ENCODE measurements at regions not wholly inside any gene's neighbourhood (a gene's known extent, or its start where the extent isn't known, plus 50 kb on each side); places are given as distances from the start of the nearest gene placed in this dataset.

GRCh38 chr20:40547483-40548091 lies 141.4 kb downstream of the MAFB start:
- H3K27ac Mint-ChIP-seq: no peak overlapping the region
- ATAC-seq (no peak), DNase-seq (ENCODE audit: low spot score) (no peak)
- TF ChIP-seq HMGA2 (CRISPR knock-in tag; IDR thresholded peaks at IDR 0.05) (no peak), FOXP4 (CRISPR knock-in tag; IDR thresholded peaks at IDR 0.05) (no peak), TCF7 (CRISPR knock-in tag; IDR thresholded peaks at IDR 0.05; ENCODE audit: low read depth) (no peak), FOXJ3 (CRISPR knock-in tag; IDR thresholded peaks at IDR 0.05; ENCODE audit: borderline replicate concordance) (no peak), SMAD3 (CRISPR knock-in tag; IDR thresholded peaks at IDR 0.05; ENCODE audit: borderline replicate concordance) (no peak), FOXP1 (CRISPR knock-in tag; IDR thresholded peaks at IDR 0.05; ENCODE audit: borderline replicate concordance) (no peak), IRF2 (CRISPR knock-in tag; IDR thresholded peaks at IDR 0.05; ENCODE audit: borderline replicate concordance, low read depth) (no peak), PRDM15 (CRISPR knock-in tag; IDR thresholded peaks at IDR 0.05) (no peak), IRF1 (CRISPR knock-in tag; IDR thresholded peaks at IDR 0.05) (no peak), ZBTB43 (CRISPR knock-in tag; IDR thresholded peaks at IDR 0.05) (no peak), SP1 (CRISPR knock-in tag; conservative IDR thresholded peaks at IDR 0.05) (no peak)
- CTCF ChIA-PET: no interaction called here
- H3K9me3 Mint-ChIP-seq: no peaks in the 10 kb centered on the region
- H3K27me3 Mint-ChIP-seq (ENCODE audit: low read depth): peaks cover 7% of the 10 kb centered on the region; the same call in 1 of the 2 replicates
- POLR2A ChIA-PET: no interaction called here
- H3K36me3 Mint-ChIP-seq: no peaks in the 10 kb centered on the region
- no peak overlapping the region for H3K4me3 Mint-ChIP-seq
- H3K4me1 Mint-ChIP-seq: no peaks in the 10 kb centered on the region

- H3K4me1 Mint-ChIP-seq: no peaks in the 10 kb centered on the region
- peaks cover 8% of the 10 kb centered on the region; the same call in 1 of the 2 replicates for H3K27me3 Mint-ChIP-seq (ENCODE audit: low read depth)
- H3K4me3 Mint-ChIP-seq: no peak overlapping the region
- POLR2A ChIA-PET: no interaction called here
- ATAC-seq: no peak
- H3K27ac Mint-ChIP-seq: no peak overlapping the region
- H3K36me3 Mint-ChIP-seq: no peaks in the 10 kb centered on the region
- no peak for DNase-seq (ENCODE audit: low spot score)
- no peak for TF ChIP-seq ATF2 (CRISPR knock-in tag; IDR thresholded peaks at IDR 0.05; ENCODE audit: borderline replicate concordance, low read depth)
- no peaks in the 10 kb centered on the region for H3K9me3 Mint-ChIP-seq
- CTCF ChIA-PET: no interaction called here
Observed at GRCh38 chr20:40545478-40545877, 143.6 kb downstream of the MAFB start.

- ChIA-PET CTCF (no interaction called here), POLR2A (no interaction called here)
- H3K4me1 Mint-ChIP-seq: no peaks in the 10 kb centered on the region
- H3K4me3 Mint-ChIP-seq: no peak overlapping the region
- H3K9me3 Mint-ChIP-seq: no peaks in the 10 kb centered on the region
- ATAC-seq: no peak
- H3K27ac Mint-ChIP-seq: no peak overlapping the region
- H3K27me3 Mint-ChIP-seq (ENCODE audit: low read depth): peaks cover 6% of the 10 kb centered on the region; the same call in 1 of the 2 replicates
- no peak for DNase-seq (ENCODE audit: low spot score)
- no peaks in the 10 kb centered on the region for H3K36me3 Mint-ChIP-seq
- TF ChIP-seq SMAD3 (CRISPR knock-in tag; IDR thresholded peaks at IDR 0.05; ENCODE audit: borderline replicate concordance) (no peak), GTF2I (CRISPR knock-in tag; conservative IDR thresholded peaks at IDR 0.05) (no peak), ATF1 (CRISPR knock-in tag; IDR thresholded peaks at IDR 0.05) (no peak), ZNF425 (CRISPR knock-in tag; conservative IDR thresholded peaks at IDR 0.05) (no peak), CBFB (CRISPR knock-in tag; IDR thresholded peaks at IDR 0.05; ENCODE audit: low read depth) (no peak), FOXJ3 (CRISPR knock-in tag; IDR thresholded peaks at IDR 0.05; ENCODE audit: borderline replicate concordance) (no peak), CREM (CRISPR knock-in tag; IDR thresholded peaks at IDR 0.05) (no peak), TEAD1 (CRISPR knock-in tag; IDR thresholded peaks at IDR 0.05) (no peak), RELA (CRISPR knock-in tag; IDR thresholded peaks at IDR 0.05; ENCODE audit: borderline replicate concordance) (no peak), ZBTB21 (CRISPR knock-in tag; IDR thresholded peaks at IDR 0.05; ENCODE audit: borderline replicate concordance) (no peak), NFATC4 (CRISPR knock-in tag; IDR thresholded peaks at IDR 0.05) (no peak)
Observed at GRCh38 chr20:40542065-40542464, 147.0 kb downstream of the MAFB start.

All from WTC11 (cell line).